Activated CD4-positive, alpha-beta memory T cell treated with anti-CD3 and anti-CD28 coated beads for 36 hours (primary cell): ENCODE measurements at regions not wholly inside any gene's neighbourhood (a gene's known extent, or its start where the extent isn't known, plus 50 kb on each side); places are given as distances from the start of the nearest gene placed in this dataset.

Experiments used
- CTCF ChIA-PET: fragments of 350-600 bp; sonication (Branson Sonifier 250); formaldehyde crosslinking; loops from one replicate; lab custom pipeline; 2021; ENCODE audit warnings: antibody characterized with exemption, inconsistent platforms; lab: Charles Lee
- POLR2A ChIA-PET: fragments of 350-600 bp; sonication (Branson Sonifier 250); formaldehyde crosslinking; loops from one replicate; lab custom pipeline; 2021; ENCODE audit warnings: antibody characterized with exemption; lab: Charles Lee
- DNase-seq: peaks from one replicate; pipeline ENCODE4 v3.0.0-alpha.2; 2020
- H3K27ac Mint-ChIP-seq: one replicate; pipeline ENCODE4 v1.8.0; 2021; ENCODE audit warnings: mixed read lengths
- H3K27me3 Mint-ChIP-seq: one replicate; pipeline ENCODE4 v1.8.0; 2021; ENCODE audit warnings: mixed read lengths
- H3K36me3 Mint-ChIP-seq: one replicate; pipeline ENCODE4 v1.8.0; 2021; ENCODE audit warnings: mixed read lengths
- H3K4me1 Mint-ChIP-seq: one replicate; pipeline ENCODE4 v1.8.0; 2021; ENCODE audit warnings: low read depth, mixed read lengths
- H3K4me3 Mint-ChIP-seq: one replicate; pipeline ENCODE4 v1.8.0; 2021; ENCODE audit warnings: mild to moderate bottlenecking, mixed read lengths
- H3K9me3 Mint-ChIP-seq: one replicate; pipeline ENCODE4 v1.8.0; 2021; ENCODE audit warnings: mixed read lengths
- intact Hi-C: fragments of 100-400 bp; cut with micrococcal nuclease; formaldehyde crosslinking; loops from one replicate; pipeline ENCODE4 v1.15.1; 2023

DNA sequence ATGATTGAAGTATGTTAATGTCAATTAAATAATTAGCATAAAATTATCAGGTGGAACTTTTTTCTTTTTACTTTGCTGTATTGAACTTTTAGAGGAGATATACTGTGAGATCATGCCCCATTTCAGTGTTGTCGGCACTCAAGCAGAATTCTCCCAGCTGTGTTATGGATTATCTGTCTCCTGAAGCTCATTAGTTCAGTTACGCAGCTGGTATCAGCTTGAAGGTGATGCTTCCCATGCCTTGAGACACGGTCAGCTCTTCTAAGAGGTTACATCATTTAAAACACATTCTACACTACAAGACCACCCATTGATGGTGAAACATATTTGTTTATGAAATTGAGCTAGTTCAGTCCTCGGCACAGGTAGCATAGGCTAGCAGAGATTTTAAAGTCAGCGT lies 68.9 kb upstream of the PHACTR2 start:
- ChIA-PET CTCF (interaction anchor here (0.8 kb wide), 1 partner anchor 404 kb away, joined by 3 read pairs; no protein-coding TSS in a partner anchor), POLR2A (no interaction called here)
- intact Hi-C loops: no loop called here
- Mint-ChIP-seq H3K9me3 (no peaks in the 10 kb centered on the region), H3K36me3 (no peaks in the 10 kb centered on the region), H3K4me1 (peaks cover 40% of the 10 kb centered on the region), H3K27ac (no peak overlapping the region), H3K4me3 (no peak overlapping the region), H3K27me3 (no peaks in the 10 kb centered on the region)
- no peak for DNase-seq

- H3K4me1 Mint-ChIP-seq: peaks cover 34% of the 10 kb centered on the region
- no peaks in the 10 kb centered on the region for H3K36me3 Mint-ChIP-seq
- no peaks in the 10 kb centered on the region for H3K9me3 Mint-ChIP-seq
- ChIA-PET POLR2A (no interaction called here), CTCF (interaction anchor here (1.2 kb wide), 1 partner anchor 33 kb away, joined by 3 read pairs; no protein-coding TSS in a partner anchor)
- no peak overlapping the region for H3K4me3 Mint-ChIP-seq
- no peak overlapping the region for H3K27ac Mint-ChIP-seq
- no peaks in the 10 kb centered on the region for H3K27me3 Mint-ChIP-seq
- intact Hi-C loops: no loop called here
- no peak for DNase-seq
Observed at GRCh38 chr6:143607974-143608373, 69.8 kb upstream of the PHACTR2 start.

DNA sequence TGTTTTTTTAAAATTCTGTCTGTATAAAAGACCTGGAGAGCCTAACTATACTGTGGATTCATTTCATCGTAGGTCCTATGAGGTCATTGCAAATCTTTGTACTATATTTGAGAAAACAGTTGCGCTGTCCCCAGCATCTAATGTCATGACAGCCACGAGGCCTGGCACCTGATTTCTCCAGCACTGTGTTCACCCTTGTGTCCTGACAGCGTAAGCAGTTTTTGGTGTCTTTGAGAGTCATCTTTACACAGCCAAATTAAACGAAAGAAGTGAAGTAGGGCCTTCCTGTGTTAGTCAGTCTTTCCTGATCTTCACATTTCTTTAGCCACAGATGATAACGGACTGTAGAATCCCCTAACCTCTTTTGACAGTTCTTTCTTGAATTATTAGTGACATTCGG lies 70.6 kb upstream of the PHACTR2 start:
- Mint-ChIP-seq H3K27ac (no peak overlapping the region), H3K27me3 (no peaks in the 10 kb centered on the region), H3K9me3 (no peaks in the 10 kb centered on the region), H3K36me3 (no peaks in the 10 kb centered on the region), H3K4me3 (no peak overlapping the region), H3K4me1 (peaks cover 34% of the 10 kb centered on the region)
- ChIA-PET POLR2A (no interaction called here), CTCF (interaction anchor here (0.6 kb wide), 1 partner anchor 328 kb away, joined by 3 read pairs; no protein-coding TSS in a partner anchor)
- intact Hi-C loops: no loop called here
- no peak for DNase-seq

DNA sequence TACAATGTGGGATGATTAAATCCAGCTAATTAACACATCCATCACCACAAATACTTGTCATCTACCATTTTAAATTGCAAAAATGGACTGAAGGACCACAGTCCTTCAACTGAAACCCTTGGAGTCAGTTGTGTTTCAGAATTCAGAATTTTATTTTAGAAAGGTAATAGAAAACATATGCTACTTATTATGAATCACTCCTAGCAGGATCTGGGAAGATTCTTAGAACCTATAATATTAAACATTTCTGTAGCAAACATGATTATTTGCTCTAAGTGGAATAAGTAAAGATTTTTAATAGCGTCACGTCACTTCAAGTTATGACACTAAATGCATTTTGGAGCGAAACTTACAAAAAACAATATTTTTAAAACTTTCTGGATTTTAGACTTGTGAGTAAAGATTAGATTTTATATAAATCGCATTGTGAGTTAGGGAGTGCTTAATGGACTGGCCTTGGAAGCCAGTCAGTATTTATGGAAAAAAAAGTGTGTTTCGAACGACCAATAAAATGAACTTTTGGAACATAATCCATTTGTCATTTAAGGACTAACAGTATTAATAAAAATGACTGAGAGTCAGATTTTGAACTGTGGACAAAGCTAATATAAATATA lies 71.8 kb upstream of the PHACTR2 start:
- POLR2A ChIA-PET: no interaction called here
- DNase-seq: no peak
- H3K4me1 Mint-ChIP-seq: peaks cover 24% of the 10 kb centered on the region
- no peaks in the 10 kb centered on the region for H3K36me3 Mint-ChIP-seq
- no peaks in the 10 kb centered on the region for H3K27me3 Mint-ChIP-seq
- H3K27ac Mint-ChIP-seq: no peak overlapping the region
- no peak overlapping the region for H3K4me3 Mint-ChIP-seq
- intact Hi-C loops: no loop called here
- H3K9me3 Mint-ChIP-seq: no peaks in the 10 kb centered on the region
- CTCF ChIA-PET: no interaction called here

DNA sequence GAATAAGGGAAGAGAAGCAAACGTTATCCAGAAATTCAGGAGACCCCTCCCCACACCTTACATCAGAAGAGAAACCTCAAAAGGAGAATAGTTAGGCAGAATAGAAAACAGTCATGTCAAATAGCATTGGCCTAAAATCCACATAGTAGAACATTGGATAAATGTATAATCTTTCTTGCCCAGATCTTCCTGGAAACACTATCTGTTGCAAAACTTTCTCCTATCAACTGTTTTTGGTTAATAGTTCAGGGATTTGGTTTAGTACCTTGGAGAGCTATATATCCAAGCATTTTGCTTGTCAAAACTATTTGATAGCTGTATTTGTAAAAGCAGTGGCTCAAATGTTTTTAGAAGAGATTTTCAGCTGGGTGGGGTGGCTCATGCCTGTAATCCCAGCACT lies 74.3 kb upstream of the PHACTR2 start:
- POLR2A ChIA-PET: no interaction called here
- CTCF ChIA-PET: no interaction called here
- Mint-ChIP-seq H3K27me3 (no peaks in the 10 kb centered on the region), H3K9me3 (no peaks in the 10 kb centered on the region), H3K4me3 (no peak overlapping the region), H3K36me3 (no peaks in the 10 kb centered on the region), H3K27ac (no peak overlapping the region), H3K4me1 (peaks cover 17% of the 10 kb centered on the region)
- DNase-seq: no peak
- intact Hi-C loops: no loop called here

DNA sequence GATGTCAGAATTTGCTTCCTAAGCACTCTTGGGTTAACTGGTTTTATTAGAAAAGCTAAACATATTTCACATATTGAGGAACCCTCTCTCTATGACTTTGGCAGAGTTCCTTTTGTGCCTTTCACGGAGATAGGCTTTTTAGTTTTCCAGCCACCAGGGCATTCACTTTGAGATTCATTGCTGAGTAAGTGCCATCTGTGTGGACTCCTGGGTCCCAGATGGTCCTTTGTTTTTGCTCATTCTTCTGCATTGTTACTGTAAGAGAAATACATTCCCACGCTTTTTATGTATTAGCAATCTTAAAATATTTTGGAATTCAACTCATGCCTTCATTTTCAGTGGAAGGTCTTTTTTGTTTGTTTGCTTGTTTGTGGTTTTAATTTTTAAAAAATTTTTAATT lies 76.3 kb upstream of the PHACTR2 start:
- ChIA-PET POLR2A (no interaction called here), CTCF (interaction anchor here (1.2 kb wide), 1 partner anchor 25 kb away, joined by 4 read pairs; no protein-coding TSS in a partner anchor)
- Mint-ChIP-seq H3K27me3 (no peaks in the 10 kb centered on the region), H3K4me3 (no peak overlapping the region), H3K27ac (no peak overlapping the region), H3K36me3 (no peaks in the 10 kb centered on the region), H3K4me1 (peaks cover 20% of the 10 kb centered on the region), H3K9me3 (no peaks in the 10 kb centered on the region)
- DNase-seq: no peak
- intact Hi-C loops: no loop called here

GRCh38 chr6:143600821-143601220 lies 76.9 kb upstream of the PHACTR2 start:
- H3K4me3 Mint-ChIP-seq: no peak overlapping the region
- POLR2A ChIA-PET: no interaction called here

DNA sequence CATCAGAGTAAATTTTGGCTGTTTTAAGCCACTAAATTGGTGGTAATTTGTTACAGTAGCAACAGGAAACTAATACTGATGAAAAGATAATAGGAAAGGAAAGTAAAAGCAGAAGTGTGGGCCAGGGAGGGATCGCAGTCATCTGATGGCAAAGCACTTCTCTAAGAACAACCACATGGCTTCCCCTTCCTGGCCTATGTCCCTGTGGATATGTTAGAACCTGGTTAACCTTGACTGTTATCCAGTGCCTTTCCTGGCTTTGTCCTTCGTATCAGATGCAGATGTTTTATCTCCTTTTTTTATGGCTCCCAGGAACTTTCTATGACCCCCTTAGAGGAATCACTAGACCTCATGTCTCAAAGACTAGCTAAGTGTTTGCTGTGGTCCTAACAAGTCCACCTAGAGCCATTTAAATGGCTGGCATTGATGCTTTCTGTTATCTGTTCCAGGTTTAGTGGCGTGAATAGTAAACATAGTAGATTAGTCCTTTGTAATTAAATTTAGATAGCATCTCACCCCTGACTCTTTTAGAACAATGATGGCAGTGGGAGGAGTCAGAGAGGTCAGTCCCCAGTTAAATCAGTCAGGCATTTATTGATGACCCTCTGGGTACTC lies 79.2 kb upstream of the PHACTR2 start:
- Mint-ChIP-seq H3K9me3 (no peaks in the 10 kb centered on the region), H3K4me1 (peaks cover 31% of the 10 kb centered on the region), H3K27ac (no peak overlapping the region), H3K4me3 (no peak overlapping the region), H3K36me3 (no peaks in the 10 kb centered on the region), H3K27me3 (no peaks in the 10 kb centered on the region)
- POLR2A ChIA-PET: no interaction called here
- CTCF ChIA-PET: interaction anchor here (1.2 kb wide), 1 partner anchor 23 kb away, joined by 6 read pairs; no protein-coding TSS in a partner anchor
- intact Hi-C loops: no loop called here
- peak; percentile 19 for DNase-seq

More at GRCh38 chr6:143600821-143601220, 76.9 kb upstream of the PHACTR2 start:
- H3K9me3 Mint-ChIP-seq: no peaks in the 10 kb centered on the region
- CTCF ChIA-PET: interaction anchor here (1.2 kb wide), 1 partner anchor 25 kb away, joined by 4 read pairs; no protein-coding TSS in a partner anchor
- peaks cover 20% of the 10 kb centered on the region for H3K4me1 Mint-ChIP-seq
- intact Hi-C loops: no loop called here
- H3K27ac Mint-ChIP-seq: no peak overlapping the region
- no peak for DNase-seq
- no peaks in the 10 kb centered on the region for H3K27me3 Mint-ChIP-seq
- H3K36me3 Mint-ChIP-seq: no peaks in the 10 kb centered on the region

DNA sequence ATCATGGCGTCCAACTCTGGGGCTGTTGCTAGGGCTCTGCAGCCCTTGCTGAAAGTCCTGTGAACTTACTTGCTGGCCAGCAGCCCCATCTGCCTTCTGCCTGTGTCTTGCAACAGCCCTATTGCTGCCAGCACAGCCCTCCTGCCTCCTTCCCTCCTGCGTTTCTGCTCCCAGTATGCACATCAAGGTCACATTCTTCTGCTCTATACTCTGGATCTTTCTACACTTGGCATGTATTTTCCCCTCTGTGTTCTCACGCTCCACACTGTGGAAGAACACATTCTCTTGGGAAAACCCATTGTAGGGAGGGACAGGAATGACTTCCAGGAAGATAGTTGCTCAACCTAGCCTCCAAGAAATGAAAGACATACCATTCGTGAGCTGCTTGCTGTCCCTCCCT lies 80.9 kb upstream of the PHACTR2 start:
- peaks cover 31% of the 10 kb centered on the region for H3K4me1 Mint-ChIP-seq
- H3K27me3 Mint-ChIP-seq: no peaks in the 10 kb centered on the region
- no peaks in the 10 kb centered on the region for H3K9me3 Mint-ChIP-seq
- no peak for DNase-seq
- no peak overlapping the region for H3K4me3 Mint-ChIP-seq
- no peaks in the 10 kb centered on the region for H3K36me3 Mint-ChIP-seq
- ChIA-PET CTCF (no interaction called here), POLR2A (no interaction called here)
- intact Hi-C loops: no loop called here
- no peak overlapping the region for H3K27ac Mint-ChIP-seq

DNA sequence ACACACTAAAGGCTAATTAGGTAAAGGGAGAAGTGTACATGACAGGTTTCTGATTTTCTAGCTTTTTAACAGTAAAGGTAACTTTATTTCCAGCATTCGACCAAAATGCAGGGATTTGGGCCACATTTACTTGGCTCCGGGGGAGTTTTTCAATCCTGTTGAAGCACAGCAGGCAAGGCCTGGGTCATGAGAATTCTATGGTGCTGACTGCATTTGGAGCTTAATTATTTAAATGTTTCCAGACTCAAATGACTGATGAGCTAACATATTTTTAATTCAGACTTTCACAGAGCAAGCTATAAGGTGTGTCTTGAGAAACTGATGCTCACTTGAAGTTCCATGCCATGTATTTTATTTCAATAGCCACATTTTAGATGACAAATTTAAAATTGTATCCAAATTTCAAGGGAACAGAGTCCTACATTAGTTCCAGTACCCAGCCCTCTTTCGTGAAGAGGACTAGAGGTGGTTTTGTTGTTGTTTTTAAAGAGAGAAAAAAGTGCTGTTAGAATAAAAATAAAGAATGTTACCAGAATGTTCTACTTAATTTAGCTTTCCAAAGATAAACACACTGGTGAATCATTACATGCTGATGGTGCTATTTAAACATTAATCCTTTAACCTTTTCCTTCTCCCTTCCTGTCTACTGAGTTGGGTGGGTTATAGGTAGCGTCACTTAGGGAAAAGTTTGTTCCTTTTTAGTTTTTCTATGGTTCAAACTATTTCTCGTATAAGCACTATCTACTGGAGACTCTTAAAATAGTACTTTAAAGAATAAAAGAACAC lies 82.3 kb upstream of the PHACTR2 start:
- Mint-ChIP-seq H3K36me3 (no peaks in the 10 kb centered on the region), H3K4me3 (no peak overlapping the region), H3K9me3 (no peaks in the 10 kb centered on the region), H3K27me3 (no peaks in the 10 kb centered on the region), H3K27ac (no peak overlapping the region), H3K4me1 (peaks cover 31% of the 10 kb centered on the region)
- CTCF ChIA-PET: interaction anchor here (0.9 to 1.1 kb wide), 2 partner anchors 18 to 20 kb away, joined by 3 read pairs; no protein-coding TSS in a partner anchor
- POLR2A ChIA-PET: interaction anchor here (1.4 kb wide), 1 partner anchor 10 kb away, joined by 4 read pairs; no protein-coding TSS in a partner anchor
- DNase-seq: no peak
- intact Hi-C loops: no loop called here

GRCh38 chr6:143594647-143595046 lies 83.1 kb upstream of the PHACTR2 start:
- DNase-seq: peak; percentile 32
- H3K27ac Mint-ChIP-seq: no peak overlapping the region

GRCh38 chr6:143592335-143592734 lies 80.8 kb upstream of the FUCA2 start:
- ChIA-PET CTCF (interaction anchor here (0.7 to 1.1 kb wide), 3 partner anchors 10 to 56 kb away, joined by 3 read pairs; no protein-coding TSS in a partner anchor), POLR2A (interaction anchor here (0.6 kb wide), 1 partner anchor 155 kb away, joined by 4 read pairs; no protein-coding TSS in a partner anchor)
- Mint-ChIP-seq H3K36me3 (no peaks in the 10 kb centered on the region), H3K9me3 (no peaks in the 10 kb centered on the region), H3K4me1 (peaks cover 17% of the 10 kb centered on the region), H3K4me3 (no peak overlapping the region), H3K27me3 (no peaks in the 10 kb centered on the region), H3K27ac (no peak overlapping the region)
- intact Hi-C loops: no loop called here
- no peak for DNase-seq

More at GRCh38 chr6:143594647-143595046, 83.1 kb upstream of the PHACTR2 start:
- POLR2A ChIA-PET: interaction anchor here (1.4 kb wide), 1 partner anchor 9 kb away, joined by 4 read pairs; no protein-coding TSS in a partner anchor
- Mint-ChIP-seq H3K27me3 (no peaks in the 10 kb centered on the region), H3K36me3 (no peaks in the 10 kb centered on the region), H3K4me1 (peaks cover 31% of the 10 kb centered on the region), H3K9me3 (no peaks in the 10 kb centered on the region), H3K4me3 (no peak overlapping the region)
- intact Hi-C loops: no loop called here
- CTCF ChIA-PET: interaction anchor here (1.1 kb wide), 1 partner anchor 17 kb away, joined by 3 read pairs; no protein-coding TSS in a partner anchor
